Activated CD4-positive, alpha-beta memory T cell treated with anti-CD3 and anti-CD28 coated beads, Interleukin-2, amount 10 ng/mL, durations not matched to agents 7 days and 5 days (primary cell): ENCODE measurements at regions not wholly inside any gene's neighbourhood (a gene's known extent, or its start where the extent isn't known, plus 50 kb on each side); places are given as distances from the start of the nearest gene placed in this dataset.

Experiments used
- CTCF ChIA-PET: fragments of 350-600 bp; sonication (Branson Sonifier 250); formaldehyde crosslinking; loops from one replicate; lab custom pipeline; 2021; ENCODE audit warnings: antibody characterized with exemption, inconsistent platforms; lab: Charles Lee
- POLR2A ChIA-PET: fragments of 350-600 bp; sonication (Branson Sonifier 250); formaldehyde crosslinking; loops from one replicate; lab custom pipeline; 2021; ENCODE audit warnings: antibody characterized with exemption; lab: Charles Lee
- DNase-seq: peaks from one replicate; pipeline ENCODE4 v3.0.0-alpha.2; 2020
- H3K27ac Mint-ChIP-seq: one replicate; pipeline ENCODE4 v1.8.0; 2021; ENCODE audit warnings: mild to moderate bottlenecking, mixed read lengths
- H3K27me3 Mint-ChIP-seq: one replicate; pipeline ENCODE4 v1.8.0; 2021; ENCODE audit warnings: mixed read lengths
- H3K36me3 Mint-ChIP-seq: one replicate; pipeline ENCODE4 v1.8.0; 2021; ENCODE audit warnings: low read depth, mixed read lengths
- H3K4me1 Mint-ChIP-seq: one replicate; pipeline ENCODE4 v1.8.0; 2021; ENCODE audit warnings: mixed read lengths
- H3K4me3 Mint-ChIP-seq: one replicate; pipeline ENCODE4 v1.8.0; 2021; ENCODE audit warnings: mild to moderate bottlenecking, mixed read lengths
- H3K9me3 Mint-ChIP-seq: one replicate; pipeline ENCODE4 v1.8.0; 2021; ENCODE audit warnings: mixed read lengths

DNA sequence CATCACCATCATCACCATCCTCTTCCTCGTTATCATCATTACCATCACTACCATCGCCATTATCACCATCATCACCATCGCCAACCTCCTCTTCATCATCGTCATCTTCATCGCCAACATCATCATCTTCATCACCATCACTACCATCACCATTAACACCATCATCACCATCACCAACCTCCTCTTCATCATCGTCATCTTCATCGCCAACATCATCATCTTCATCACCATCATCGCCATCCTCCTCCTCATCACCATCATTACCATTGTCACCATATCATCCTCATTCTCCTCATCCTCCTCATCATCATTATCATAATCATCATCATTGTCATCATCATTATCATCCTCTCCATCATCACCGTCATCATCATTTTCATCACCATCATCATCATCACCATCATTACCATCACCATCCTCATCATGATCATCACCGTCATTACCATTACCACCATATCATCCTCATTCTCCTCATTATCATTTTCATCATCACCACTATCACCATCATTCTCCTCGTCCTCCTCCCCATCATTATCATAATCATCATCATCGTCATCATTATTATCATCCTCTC, 1498.7 kb downstream of the TBC1D22A start:
- Mint-ChIP-seq H3K36me3 (no peaks in the 10 kb centered on the region), H3K27ac (no peak overlapping the region), H3K27me3 (no peaks in the 10 kb centered on the region), H3K9me3 (no peaks in the 10 kb centered on the region), H3K4me1 (no peaks in the 10 kb centered on the region), H3K4me3 (no peak overlapping the region)
- CTCF ChIA-PET: no interaction called here
- POLR2A ChIA-PET: no interaction called here
- no peak for DNase-seq

DNA sequence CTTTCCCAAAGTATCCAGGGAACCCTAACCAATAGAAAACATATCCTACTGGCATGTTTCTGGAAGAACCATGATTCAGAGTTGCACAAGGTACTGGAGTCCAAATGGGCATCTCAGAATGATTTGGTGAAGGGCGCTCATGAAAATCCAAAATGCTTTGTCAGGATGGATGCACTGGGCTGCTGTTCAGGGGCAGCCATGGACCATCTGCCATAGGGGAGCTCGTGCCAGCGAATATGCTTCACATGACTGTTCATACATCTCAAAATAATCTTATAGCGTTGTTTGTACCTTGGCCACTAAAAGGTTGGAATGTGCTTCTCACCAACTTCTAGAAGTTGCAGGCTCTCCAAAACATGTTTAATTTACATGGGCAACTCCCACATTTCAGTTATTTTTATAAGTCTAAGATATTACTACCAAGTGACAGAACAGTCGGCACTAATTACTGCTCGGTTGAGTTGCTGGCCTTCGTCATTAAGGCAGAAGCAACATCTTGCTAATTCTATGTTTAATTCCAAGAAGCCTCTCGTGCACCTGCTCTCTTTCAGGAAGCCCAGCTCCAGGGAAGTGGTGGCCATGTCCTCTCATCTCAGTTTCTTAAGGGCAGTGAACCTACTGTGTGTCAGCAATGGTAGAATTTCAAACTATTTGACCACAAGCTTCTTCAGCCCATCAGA, 1497.7 kb downstream of the TBC1D22A start:
- Mint-ChIP-seq H3K4me1 (no peaks in the 10 kb centered on the region), H3K9me3 (no peaks in the 10 kb centered on the region), H3K27me3 (no peaks in the 10 kb centered on the region), H3K4me3 (no peak overlapping the region), H3K36me3 (no peaks in the 10 kb centered on the region), H3K27ac (no peak overlapping the region)
- DNase-seq: no peak
- CTCF ChIA-PET: no interaction called here
- POLR2A ChIA-PET: no interaction called here

DNA sequence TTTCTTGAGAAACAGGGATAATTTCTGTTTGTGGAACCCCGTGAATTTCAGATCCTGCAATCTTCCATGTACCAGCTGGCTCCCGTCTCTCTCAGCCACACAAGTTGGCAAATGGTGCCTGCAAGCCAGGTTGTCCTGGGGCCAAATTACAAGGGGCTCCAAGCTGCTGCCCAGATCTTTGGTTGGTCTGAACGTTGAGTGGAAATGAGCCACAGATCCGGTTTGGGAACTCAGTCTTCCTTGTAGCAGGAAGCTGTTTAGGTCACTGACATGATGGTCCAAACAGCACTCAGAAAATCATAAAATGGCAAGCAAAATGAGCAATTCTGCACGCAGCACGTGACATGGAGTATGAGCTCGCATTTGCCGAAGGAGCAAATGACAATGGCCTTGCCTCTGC, 1496.4 kb downstream of the TBC1D22A start:
- Mint-ChIP-seq H3K27ac (no peak overlapping the region), H3K9me3 (no peaks in the 10 kb centered on the region), H3K36me3 (no peaks in the 10 kb centered on the region), H3K4me1 (no peaks in the 10 kb centered on the region), H3K27me3 (no peaks in the 10 kb centered on the region), H3K4me3 (no peak overlapping the region)
- no peak for DNase-seq
- CTCF ChIA-PET: no interaction called here
- POLR2A ChIA-PET: interaction anchor here (0.9 kb wide), 1 partner anchor 17 kb away, joined by 3 read pairs; no protein-coding TSS in a partner anchor

DNA sequence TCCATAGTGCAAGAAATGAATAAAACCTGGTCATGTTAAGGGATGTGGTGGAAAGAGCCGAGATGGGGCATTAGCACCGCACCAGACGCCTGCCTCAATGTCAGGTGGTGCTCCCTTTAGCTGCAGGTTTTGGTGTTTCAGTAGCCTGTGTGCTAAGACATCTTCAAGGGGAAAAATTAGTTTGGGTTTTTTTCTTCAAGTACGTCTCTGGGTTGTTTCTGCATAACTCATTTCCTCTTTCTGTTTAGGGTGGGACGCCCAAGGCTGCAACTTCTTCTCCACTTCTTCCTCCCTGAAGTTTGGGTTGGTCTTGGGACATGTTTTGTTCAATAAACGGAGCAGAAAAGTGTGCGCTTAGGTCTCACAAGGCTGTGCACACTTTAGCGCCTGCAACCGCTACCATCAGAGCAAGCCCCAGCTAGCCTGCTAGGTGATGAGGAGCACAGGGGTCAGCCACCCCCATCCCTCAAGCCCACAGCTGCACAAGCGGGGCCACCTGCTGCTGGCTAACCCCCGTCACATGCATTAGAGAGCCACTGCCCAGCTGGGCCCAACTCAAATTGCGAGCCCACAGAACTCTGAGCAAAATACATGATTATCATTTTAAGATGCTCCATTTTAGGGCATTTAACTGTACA, 1495.7 kb downstream of the TBC1D22A start:
- H3K27ac Mint-ChIP-seq: no peak overlapping the region
- CTCF ChIA-PET: no interaction called here
- no peak overlapping the region for H3K4me3 Mint-ChIP-seq
- no peaks in the 10 kb centered on the region for H3K36me3 Mint-ChIP-seq
- H3K4me1 Mint-ChIP-seq: no peaks in the 10 kb centered on the region
- H3K9me3 Mint-ChIP-seq: no peaks in the 10 kb centered on the region
- no peaks in the 10 kb centered on the region for H3K27me3 Mint-ChIP-seq
- POLR2A ChIA-PET: interaction anchor here (0.9 kb wide), 1 partner anchor 17 kb away, joined by 3 read pairs; no protein-coding TSS in a partner anchor
- DNase-seq: no peak

DNA sequence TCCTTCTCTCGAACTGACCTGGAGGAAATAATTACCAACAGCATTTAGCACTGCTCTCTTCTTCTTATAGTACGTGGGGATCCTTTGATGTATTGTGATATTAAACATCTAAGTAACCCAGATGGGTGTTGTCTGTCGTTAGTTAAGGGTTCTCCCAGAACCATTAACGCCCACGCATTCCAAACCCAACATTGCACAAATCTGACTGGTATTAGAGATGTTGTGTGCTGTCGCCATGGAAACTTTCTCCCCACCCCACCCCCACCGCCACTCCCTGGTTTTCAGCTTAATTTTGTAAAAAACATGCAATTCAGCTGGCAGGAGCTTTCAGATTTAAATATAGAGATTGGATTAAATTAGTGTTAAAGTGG, 1495.2 kb downstream of the TBC1D22A start:
- no peaks in the 10 kb centered on the region for H3K27me3 Mint-ChIP-seq

DNA sequence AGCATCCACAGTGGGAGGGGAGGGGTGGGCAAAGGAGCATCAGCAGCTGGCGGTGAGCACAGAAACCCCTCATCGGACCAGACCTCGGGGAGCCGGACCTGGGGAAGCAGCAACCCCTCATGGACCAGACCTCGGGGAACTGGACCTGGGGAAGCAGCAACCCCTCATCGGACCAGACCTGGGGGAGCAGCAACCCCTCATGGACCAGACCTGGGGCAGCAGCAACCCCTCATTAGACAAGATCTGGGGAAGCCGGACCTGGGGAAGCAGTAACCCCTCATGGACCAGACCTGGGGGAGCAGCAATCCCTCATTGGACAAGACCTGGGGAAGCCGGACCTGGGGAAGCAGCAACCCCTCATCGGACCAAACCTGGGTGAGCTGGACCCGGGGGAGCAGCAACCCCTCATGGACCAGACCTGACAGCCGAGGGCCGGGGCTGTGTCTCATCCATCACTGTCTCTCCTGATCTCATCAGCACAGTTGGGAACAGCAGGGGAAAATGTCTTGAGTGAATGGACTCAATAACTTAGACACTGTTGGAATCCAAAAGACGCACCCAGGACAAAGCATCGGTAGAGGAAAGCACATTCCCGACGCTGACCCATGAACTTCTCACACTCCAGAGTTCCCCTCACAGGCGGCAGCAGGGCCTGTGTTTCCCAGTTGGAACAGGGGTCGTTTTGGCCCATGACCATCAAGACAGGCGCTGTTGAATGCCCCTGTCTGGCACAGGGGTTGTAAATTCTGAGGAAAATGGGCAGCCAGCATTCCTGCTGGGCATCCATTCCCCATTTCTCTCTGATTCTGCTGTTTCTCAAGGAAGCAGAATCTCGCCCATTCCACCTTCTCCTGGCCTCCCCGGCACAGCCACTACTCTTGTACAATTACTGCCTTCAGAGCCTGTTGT, 1494.6 kb downstream of the TBC1D22A start:
- ChIA-PET CTCF (no interaction called here), POLR2A (no interaction called here)
- H3K4me1 Mint-ChIP-seq: no peaks in the 10 kb centered on the region
- no peaks in the 10 kb centered on the region for H3K9me3 Mint-ChIP-seq
- H3K36me3 Mint-ChIP-seq: no peaks in the 10 kb centered on the region
- no peak overlapping the region for H3K4me3 Mint-ChIP-seq
- no peaks in the 10 kb centered on the region for H3K27me3 Mint-ChIP-seq
- DNase-seq: no peak
- H3K27ac Mint-ChIP-seq: no peak overlapping the region

More for the DNA sequence above, 1495.2 kb downstream of the TBC1D22A start:
- Mint-ChIP-seq H3K36me3 (no peaks in the 10 kb centered on the region), H3K4me3 (no peak overlapping the region), H3K27ac (no peak overlapping the region), H3K9me3 (no peaks in the 10 kb centered on the region), H3K4me1 (no peaks in the 10 kb centered on the region)
- ChIA-PET POLR2A (interaction anchor here (0.9 kb wide), 1 partner anchor 18 kb away, joined by 3 read pairs; no protein-coding TSS in a partner anchor), CTCF (no interaction called here)
- no peak for DNase-seq

DNA sequence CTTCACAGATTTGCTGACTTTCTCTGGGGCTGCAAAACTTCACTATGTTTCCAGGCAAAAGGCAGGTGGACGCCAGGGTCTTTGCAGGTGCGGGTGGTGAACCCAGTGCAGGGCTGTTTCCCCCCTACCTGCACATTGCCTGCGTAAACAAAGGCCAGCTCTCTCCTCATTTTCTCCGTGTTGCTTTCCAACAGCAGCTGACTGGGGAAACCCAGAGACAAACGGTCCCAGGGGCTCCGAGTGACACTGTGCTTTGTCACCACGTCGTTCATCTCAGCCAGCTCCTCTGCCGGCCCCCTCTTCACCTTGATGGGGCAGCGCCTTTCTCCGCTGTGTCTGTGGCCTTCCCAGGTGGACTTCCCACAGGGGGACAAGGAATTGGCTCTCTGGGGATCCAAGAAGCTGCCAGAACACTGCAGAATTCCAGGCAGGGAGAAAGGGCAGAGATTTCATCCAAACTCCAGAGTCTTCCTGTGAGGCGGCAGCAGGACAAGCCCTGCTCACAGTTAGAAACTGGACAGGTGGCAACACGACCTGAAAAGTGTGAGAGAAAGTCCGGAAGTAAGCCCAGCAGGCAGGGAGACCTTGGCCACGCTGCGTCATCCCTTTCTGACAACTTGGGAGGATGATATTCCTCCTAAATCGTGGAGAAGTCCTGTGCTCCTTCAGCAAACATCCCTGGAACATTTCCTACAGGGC, 1493.7 kb downstream of the TBC1D22A start:
- no peaks in the 10 kb centered on the region for H3K4me1 Mint-ChIP-seq
- H3K27me3 Mint-ChIP-seq: no peaks in the 10 kb centered on the region
- H3K9me3 Mint-ChIP-seq: no peaks in the 10 kb centered on the region
- no peak overlapping the region for H3K27ac Mint-ChIP-seq
- ChIA-PET POLR2A (no interaction called here), CTCF (no interaction called here)
- no peaks in the 10 kb centered on the region for H3K36me3 Mint-ChIP-seq
- DNase-seq: no peak
- no peak overlapping the region for H3K4me3 Mint-ChIP-seq

DNA sequence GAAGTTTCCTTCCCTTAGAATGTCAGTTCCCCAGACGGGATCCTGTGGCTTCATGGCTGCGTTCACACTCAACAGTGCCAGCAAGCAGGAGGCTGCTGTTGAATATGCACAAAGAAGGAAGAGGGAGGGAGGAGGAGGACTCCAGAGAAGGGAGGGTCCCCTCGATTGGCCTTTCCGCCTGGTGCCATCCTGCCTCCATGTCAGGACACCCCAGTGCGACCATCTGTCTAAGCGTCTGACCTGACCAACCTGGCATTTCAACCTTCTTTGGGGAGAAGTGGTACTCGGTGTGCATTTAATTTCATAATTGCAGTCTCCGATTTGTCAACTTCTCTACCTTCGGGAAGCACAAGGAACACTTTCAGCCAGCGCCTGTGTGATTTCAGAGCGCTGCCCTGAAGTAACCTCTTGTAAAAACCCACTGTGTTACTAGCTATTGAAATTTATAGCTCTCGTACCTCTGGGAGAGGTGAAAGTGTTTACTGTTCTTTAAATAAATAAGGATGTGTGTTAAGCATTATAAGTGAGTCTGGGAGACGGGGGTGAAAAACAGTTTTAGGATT, 1491.9 kb downstream of the TBC1D22A start:
- Mint-ChIP-seq H3K9me3 (no peaks in the 10 kb centered on the region), H3K4me1 (no peaks in the 10 kb centered on the region), H3K4me3 (no peak overlapping the region), H3K27ac (no peak overlapping the region), H3K27me3 (no peaks in the 10 kb centered on the region), H3K36me3 (no peaks in the 10 kb centered on the region)
- DNase-seq: no peak
- CTCF ChIA-PET: no interaction called here
- POLR2A ChIA-PET: no interaction called here

DNA sequence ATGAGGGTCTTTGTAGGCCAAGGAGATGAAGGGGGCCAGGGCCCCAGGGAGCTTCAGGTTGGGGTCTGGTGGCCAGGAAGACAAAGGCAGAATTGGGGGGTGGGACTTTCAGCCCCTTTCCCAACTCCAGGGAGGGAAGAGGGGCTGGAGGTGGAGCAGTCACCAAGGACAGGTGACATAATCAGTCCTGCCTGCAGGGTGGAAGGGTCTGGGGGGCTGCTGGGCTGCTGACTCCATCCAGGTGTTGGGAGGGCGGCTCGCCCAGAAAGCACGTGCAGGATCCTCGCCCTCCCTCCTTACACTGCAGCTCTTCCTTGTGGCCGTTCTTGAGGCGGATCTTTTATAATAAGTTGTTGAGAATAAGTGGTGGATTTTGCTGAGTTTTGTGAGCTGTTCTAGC, 1491.1 kb downstream of the TBC1D22A start:
- no peaks in the 10 kb centered on the region for H3K9me3 Mint-ChIP-seq
- CTCF ChIA-PET: no interaction called here
- no peak overlapping the region for H3K4me3 Mint-ChIP-seq
- no peaks in the 10 kb centered on the region for H3K36me3 Mint-ChIP-seq
- no peak for DNase-seq
- H3K27ac Mint-ChIP-seq: no peak overlapping the region
- no peaks in the 10 kb centered on the region for H3K4me1 Mint-ChIP-seq
- POLR2A ChIA-PET: no interaction called here
- no peaks in the 10 kb centered on the region for H3K27me3 Mint-ChIP-seq

DNA sequence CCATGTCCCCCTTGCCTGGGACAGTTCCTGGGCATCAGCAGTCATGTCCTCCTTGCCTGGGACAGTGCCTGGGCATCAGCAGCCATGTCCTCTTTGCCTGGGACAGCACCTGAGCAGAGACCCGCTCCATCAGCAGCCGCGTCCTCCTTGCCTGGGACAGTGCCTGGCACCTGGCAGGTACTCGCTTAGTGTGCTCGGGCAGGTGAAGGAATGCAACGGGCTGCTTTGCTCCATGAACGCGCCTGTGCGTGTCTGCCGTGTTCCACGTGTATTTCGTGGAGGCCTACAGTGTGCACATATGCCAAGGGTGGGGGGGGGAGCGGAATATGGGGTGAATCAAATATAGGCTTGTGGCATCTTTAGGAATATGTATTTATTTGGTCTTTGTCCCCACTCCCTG, 1490.7 kb downstream of the TBC1D22A start:
- no peak overlapping the region for H3K4me3 Mint-ChIP-seq
- H3K9me3 Mint-ChIP-seq: no peaks in the 10 kb centered on the region
- DNase-seq: no peak
- CTCF ChIA-PET: no interaction called here
- H3K36me3 Mint-ChIP-seq: no peaks in the 10 kb centered on the region
- H3K27ac Mint-ChIP-seq: no peak overlapping the region
- no peaks in the 10 kb centered on the region for H3K27me3 Mint-ChIP-seq
- POLR2A ChIA-PET: no interaction called here
- no peaks in the 10 kb centered on the region for H3K4me1 Mint-ChIP-seq

DNA sequence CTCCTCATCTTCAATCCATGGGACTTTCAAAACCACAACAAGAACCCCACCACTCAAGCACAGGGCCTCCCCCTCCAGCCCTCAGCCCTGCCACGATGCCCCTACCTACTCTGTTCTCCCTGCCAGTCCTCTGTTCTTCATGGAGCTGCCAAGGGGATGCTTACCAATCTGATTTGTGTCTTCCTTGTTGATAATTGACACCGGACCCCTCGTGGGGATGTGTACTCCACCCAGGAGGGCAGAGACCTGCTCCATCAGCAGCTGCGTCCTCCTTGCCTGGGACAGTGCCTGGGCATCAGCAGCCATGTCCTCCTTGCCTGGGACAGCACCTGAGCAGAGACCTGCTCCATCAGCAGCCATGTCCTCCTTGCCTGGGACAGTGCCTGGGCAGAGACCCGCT, 1489.2 kb downstream of the TBC1D22A start:
- H3K27me3 Mint-ChIP-seq: no peaks in the 10 kb centered on the region
- ChIA-PET CTCF (no interaction called here), POLR2A (no interaction called here)
- H3K9me3 Mint-ChIP-seq: no peaks in the 10 kb centered on the region
- DNase-seq: no peak
- H3K36me3 Mint-ChIP-seq: no peaks in the 10 kb centered on the region
- H3K4me1 Mint-ChIP-seq: no peaks in the 10 kb centered on the region
- no peak overlapping the region for H3K4me3 Mint-ChIP-seq
- no peak overlapping the region for H3K27ac Mint-ChIP-seq

DNA sequence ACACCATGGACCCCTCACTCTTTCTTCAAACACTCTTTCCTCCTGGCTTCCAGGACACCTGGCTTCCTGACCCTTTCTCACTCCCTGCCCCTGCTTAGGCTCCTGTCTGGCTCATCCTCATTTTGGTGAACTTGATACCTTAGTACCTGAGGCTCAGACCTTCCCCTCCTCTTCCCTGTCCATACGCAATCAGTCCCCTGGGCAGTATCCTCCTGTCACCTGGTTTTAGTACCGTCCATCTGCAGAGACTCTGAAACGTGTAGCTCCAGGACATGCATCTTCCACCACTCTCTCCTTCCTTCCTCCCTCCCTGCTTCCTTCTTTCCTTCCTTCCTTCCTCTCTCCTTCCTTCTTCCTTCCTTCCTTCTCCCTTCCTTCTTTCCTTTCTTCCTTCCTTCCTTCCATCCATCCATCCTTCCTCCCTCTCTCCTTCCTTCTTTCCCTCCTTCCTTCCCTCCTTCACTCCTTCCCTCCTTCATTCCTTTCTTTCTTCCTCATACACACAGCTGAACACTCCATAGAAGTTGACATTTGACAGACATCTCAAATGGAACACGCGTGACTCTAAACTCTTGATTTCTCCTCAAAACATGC, 1488.6 kb downstream of the TBC1D22A start:
- Mint-ChIP-seq H3K9me3 (no peaks in the 10 kb centered on the region), H3K27me3 (no peaks in the 10 kb centered on the region), H3K4me3 (no peak overlapping the region), H3K27ac (no peak overlapping the region), H3K4me1 (no peaks in the 10 kb centered on the region), H3K36me3 (no peaks in the 10 kb centered on the region)
- ChIA-PET CTCF (no interaction called here), POLR2A (no interaction called here)
- no peak for DNase-seq
